ENCODE measurements at regions not wholly inside any gene's neighbourhood (a gene's known extent, or its start where the extent isn't known, plus 50 kb on each side); places are given as distances from the start of the nearest gene placed in this dataset.

DNA sequence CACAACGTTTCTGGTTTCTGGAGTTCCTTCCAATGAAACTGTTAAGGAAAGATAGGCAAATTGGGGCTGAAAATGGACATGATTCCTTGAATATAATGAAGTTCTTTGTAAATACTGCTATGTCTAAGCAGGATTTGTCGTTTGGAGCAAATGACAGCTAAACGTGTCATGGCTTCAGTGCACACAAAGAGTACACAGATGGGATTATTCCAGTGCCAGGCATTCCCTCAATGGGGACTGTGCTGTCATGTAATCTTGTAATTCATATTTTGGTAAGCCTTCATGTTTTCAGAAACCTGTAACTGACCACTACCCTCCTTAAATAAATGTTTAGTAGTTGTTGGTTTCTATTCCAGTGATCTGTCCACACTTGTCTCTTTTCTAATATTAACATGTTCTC, 404.7 kb upstream of the CDH7 start:
- DNase-seq (ENCODE audit: low read depth), result no peak
- H3K4me3 ChIP-seq (ENCODE audit: low read depth, low read length), result no peak overlapping the region

DNA sequence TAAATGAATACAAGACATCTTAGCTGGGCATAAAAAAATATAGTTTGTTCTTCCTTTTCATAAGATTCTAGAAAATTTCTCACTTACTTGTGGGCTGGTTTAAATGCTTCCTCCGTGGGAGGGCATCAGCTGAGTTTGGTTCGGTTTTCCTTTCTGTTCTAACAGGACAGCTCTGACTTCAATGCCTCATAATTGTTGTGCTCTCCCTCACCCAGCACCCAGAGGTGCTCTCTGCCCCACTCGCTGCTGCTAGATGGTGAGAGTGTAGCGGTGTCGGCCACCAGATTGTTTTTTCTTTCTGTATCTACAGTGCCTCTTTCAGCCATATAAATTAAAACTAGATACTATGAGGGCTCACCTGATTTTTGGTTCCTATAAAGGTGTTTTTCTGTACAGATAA, 407.2 kb upstream of the CDH7 start:
- DNase-seq (ENCODE audit: low read depth), result no peak
- no peak overlapping the region for H3K4me3 ChIP-seq (ENCODE audit: low read depth, low read length)

DNA sequence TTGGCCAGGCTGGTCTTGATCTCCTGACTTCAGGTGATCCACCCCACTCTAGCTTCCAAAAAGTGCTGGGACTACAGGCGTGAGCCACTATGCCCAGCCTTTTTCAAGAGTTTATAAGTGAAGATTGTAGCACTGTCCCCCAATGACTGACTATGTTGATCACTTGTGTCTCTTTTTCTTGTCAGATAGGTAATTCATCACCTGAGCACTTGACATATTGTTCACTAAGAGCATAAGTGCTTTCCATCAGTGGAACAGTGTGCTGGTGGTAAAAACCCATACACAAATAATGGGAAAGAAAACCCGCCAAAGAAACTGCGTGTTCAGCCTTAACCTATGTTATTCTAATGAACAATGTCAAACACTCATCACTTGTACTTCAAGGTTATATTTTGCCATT, 414.4 kb upstream of the CDH7 start:
- no peak for DNase-seq (ENCODE audit: low read depth)

DNA sequence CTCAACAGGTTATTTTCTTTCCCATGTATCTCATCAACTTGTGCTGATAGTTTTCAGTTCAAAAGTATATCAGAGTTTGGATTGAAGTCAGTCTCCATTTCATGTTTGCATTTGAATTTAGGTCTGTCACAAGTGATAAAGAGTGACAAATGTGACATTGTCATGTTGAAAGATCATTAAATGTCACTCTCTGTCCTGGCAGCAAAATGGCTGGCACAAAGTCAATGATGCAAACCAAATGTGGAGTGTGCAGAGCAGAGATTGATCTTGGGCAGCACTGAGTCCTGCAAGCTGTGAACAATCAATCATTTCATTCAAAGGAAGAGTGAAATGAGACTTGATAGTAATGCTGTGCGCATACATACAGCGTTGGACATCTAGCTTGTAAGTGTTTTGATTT, 421.8 kb upstream of the CDH7 start:
- no peak overlapping the region for H3K4me3 ChIP-seq (ENCODE audit: low read depth, low read length)
- DNase-seq (ENCODE audit: low read depth), result no peak

More for the DNA sequence above, 414.4 kb upstream of the CDH7 start:
- H3K4me3 ChIP-seq (ENCODE audit: low read depth, low read length), result no peak overlapping the region

DNA sequence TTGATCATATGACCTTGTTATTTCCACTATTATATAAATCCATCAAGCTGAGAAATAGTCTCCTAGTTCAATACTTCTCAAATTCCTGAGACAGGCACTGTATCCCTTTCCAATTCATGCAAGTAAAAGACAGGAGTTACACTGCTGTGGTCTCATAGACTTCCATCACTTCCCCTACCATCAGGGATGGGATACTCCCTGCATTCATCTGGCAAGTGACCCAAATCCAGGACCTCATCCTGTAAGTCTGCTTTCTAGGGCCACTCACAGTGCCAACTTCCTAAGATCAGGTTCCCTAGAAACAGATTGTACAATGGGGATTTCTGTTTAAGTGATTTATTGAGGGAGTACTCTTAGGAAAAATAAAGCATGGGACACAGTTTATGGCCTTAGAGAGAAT, 424.0 kb upstream of the CDH7 start:
- DNase-seq (ENCODE audit: low read depth), result no peak
- H3K4me3 ChIP-seq (ENCODE audit: low read depth, low read length), result no peak overlapping the region

DNA sequence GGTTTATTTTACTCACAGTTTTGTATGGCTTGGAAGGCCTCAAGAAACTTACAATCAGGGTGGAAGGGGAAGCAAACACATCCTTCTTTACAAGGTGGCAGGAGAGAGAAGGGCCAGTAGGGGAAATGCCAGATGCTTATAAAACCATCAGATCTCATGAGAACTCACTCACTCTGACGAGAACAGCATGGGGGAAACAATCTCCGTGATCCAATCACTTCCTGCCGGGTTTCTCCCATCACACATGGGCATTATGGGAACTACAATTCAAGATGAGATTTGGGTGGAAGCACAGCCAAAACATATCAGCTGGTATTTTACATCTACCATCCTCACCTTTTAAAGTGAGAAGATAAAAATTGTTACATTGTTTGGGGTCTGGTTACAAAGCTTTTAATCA, 427.9 kb upstream of the CDH7 start:
- no peak overlapping the region for H3K4me3 ChIP-seq (ENCODE audit: low read depth, low read length)
- DNase-seq (ENCODE audit: low read depth), result no peak

DNA sequence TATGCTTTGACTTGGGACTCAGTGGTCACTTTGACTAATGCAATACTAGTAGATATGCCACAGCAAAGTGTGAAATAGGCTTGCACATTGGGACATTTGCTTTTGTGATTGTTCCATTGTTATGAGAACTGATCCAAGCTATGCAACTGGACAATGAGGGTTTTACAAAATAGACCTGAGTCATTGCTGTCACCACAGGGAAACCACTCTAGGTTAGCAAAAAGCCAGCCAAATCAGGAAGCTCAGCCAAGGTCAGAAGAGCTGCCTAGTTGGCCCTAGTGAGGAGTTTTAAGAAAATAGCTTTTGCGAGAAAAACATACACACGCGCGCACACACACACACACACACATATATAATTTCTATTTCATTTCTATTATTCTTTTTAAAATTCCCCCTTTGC, 452.4 kb upstream of the CDH7 start:
- no peak for DNase-seq (ENCODE audit: low read depth)
- H3K4me3 ChIP-seq (ENCODE audit: low read depth, low read length), result no peak overlapping the region

DNA sequence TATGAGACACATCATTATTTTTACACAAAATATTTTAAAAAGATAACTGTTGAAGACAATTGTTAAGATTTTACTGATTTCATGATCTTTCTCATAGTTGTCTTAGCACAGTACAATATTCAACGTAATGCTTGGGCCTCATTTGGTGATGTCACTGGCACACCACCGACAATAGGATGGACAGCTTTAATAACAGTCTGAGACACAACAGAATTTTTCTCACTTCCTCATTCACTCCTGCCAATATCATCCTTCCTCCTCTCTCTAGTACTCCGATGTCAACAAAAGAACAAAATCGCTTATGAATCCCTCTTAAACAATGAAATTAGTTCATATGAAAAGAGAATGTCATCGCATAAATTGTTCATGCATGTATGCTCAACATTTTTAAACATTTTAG, 461.9 kb upstream of the CDH7 start:
- DNase-seq (ENCODE audit: low read depth), result no peak
- no peak overlapping the region for H3K4me3 ChIP-seq (ENCODE audit: low read depth, low read length)

DNA sequence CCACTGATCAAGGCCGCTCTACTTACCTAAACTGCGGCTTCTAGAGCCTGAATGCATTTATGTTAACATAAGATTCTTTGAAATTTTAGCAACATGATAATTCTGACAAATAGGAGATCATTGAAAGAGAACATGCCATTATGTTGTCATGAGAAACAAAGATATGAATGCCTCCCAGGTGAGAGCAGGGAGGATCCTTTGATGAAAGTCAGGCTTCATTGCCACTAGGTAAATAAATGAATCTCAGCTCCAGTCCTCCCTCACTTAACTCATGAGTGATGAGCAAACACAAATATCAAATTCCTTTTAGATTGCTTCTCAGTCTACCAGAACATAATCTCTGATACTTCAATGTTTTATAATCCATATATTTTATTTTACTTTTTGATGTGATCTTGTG, 463.2 kb upstream of the CDH7 start:
- no peak for DNase-seq (ENCODE audit: low read depth)
- no peak overlapping the region for H3K4me3 ChIP-seq (ENCODE audit: low read depth, low read length)

DNA sequence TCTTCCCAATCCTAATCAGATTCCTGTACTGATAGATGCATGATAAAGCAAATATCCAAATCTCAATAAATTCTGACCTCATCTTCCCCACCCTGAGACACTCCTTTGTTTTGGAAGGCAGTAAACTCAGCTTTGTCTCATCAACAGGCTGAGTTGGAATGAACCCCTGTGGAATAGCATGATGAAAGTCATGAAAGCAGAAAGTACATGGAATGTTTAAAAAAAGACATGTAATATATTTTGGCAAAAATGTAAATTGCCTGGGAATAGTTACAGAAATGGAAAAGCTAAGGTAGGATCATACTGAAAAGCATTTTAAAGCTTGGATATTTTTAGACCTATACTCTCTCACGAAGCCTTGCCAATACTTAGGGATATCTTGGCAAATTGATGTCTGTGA, 468.7 kb upstream of the CDH7 start:
- no peak for DNase-seq (ENCODE audit: low read depth)
- no peak overlapping the region for H3K4me3 ChIP-seq (ENCODE audit: low read depth, low read length)

DNA sequence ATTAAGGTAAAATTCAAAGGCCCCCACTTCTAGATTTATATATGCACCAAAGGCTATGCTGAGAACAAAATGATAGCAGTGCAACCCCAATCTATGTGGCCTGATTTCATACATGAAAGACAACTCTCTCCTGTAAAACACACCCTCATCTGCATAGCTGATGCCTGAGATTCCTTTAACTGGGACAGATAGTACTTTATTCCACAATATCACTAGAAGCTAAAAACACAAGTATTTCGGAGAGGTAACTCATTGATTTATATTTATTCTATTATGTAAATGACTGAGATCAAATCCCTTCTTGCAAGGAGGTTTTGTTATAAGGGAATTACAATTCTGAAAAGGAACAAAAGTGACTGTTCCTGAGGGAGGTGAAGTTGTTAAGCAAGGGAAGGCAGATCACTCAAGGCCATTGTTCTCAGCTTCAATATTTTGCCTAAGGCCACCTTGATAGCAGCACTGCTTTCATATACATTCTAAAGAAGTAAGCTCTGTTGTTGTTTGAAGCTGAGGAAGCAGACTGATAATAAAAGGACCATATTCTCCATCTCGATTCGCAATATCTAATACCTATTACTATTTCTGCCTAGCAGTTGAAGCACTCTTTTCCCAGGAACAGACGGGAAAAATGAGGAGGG, 471.0 kb upstream of the CDH7 start:
- no peak for DNase-seq (ENCODE audit: low read depth)
- no peak overlapping the region for H3K4me3 ChIP-seq (ENCODE audit: low read depth, low read length)

DNA sequence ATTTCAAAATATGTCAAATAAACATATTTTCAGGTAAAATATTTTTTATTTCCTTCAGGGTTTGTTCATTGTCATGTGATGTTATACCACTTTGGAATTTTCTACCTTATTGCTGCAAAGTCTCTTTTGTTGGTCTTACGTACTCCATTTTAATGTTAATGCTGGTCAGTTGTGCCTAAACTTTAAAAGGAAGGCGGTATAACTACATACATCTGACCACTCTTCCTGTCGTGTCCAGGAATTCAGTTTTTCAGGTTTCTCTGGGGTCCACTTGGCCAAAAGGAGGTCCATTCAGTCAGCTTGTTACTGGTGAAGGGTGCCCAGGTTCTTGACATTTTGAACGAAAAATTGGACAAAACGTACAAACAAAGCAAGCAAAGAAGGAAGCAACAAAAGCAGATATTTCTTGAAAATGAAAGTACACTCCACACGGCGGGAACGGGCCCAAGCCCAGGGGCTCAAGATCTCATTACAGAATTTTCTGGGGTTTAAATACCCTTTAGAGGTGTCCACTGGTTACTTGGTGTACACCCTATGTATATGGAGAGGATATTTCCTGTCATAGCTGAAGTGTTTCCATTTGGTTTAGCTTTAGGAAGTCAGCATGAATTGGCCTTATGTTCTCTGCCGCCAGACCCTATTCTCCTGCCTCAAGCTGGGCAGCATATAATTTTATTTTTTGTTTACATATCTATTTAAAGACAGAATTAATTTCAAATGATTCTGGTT, 471.7 kb upstream of the CDH7 start:
- H3K4me3 ChIP-seq (ENCODE audit: low read depth, low read length), result no peak overlapping the region
- no peak for DNase-seq (ENCODE audit: low read depth)

DNA sequence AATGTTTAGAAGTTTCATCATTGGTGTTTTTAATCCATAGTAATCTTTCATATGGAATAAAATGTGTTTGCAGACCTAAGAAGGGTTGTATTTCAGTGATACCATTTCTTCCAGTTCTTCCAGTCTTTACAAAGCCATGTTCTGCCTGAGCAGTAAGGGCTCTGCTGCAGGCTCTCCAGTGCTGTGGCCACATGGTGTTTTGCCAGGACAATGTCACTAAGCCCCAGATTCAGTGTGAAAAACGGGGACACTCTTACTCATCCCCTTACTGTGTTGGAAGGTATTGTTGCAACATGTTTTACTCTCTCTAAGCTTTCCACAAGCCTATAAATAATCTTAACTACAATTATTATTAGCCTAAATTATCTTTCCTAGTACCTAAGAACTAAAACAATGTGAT, 481.4 kb upstream of the CDH7 start:
- no peak for DNase-seq (ENCODE audit: low read depth)
- no peak overlapping the region for H3K4me3 ChIP-seq (ENCODE audit: low read depth, low read length)

DNA sequence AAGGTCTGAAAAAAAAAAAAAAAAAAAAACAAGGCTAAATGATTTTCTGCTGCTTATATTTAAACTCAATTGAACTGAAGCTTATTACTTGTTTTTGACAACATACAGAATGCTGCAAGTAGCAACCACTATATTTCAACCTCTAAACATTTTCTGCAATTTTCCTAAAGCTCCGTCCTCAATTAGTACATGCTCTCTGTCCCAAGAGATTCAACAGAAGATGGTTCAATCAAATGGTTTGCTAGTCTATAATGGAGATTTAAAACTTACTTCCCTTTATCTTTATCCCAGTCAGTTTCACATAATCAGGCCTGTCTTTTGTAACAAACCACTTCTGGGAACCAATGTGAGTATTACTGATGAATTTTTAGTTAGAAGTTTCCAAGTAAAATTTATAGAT, 485.1 kb upstream of the CDH7 start:
- no peak for DNase-seq (ENCODE audit: low read depth)
- no peak overlapping the region for H3K4me3 ChIP-seq (ENCODE audit: low read depth, low read length)

DNA sequence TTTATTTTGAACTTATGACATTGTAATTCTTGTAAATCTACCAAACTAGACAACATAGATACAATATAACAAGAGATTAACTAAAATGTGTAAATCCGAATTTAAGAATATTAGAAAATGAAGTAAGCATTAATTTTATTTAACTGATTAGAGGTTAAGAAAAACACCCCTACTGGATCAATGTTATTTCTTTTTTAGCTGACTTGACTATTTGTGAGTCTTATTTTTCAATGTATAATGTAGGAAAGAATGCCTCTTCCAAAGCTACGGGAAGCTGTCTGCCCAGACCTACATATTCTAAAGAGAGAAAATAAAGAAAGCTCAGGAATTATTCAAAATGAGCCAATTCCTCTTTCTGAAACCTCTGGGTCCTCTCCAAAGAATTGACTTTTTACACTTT, 490.8 kb upstream of the CDH7 start:
- no peak for DNase-seq (ENCODE audit: low read depth)
- H3K4me3 ChIP-seq (ENCODE audit: low read depth, low read length), result no peak overlapping the region

DNA sequence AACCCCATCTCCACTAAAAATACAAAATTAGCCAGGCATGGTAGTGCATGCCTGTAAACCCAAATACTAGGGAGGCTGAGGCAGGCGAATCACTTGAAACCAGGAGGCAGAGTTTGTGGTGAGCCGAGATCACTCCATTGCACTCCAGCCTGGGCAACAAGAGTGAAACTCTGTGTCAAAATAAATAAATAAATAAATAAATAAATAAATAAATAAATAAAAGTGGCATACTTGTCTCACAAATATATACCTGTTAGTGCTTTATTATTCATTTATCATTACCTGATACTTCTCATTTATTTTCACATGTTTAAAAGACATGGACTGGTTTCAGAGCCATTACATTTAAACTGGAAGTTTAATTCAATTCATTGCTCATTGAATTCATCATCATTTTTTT, 491.4 kb upstream of the CDH7 start:
- H3K4me3 ChIP-seq (ENCODE audit: low read depth, low read length), result no peak overlapping the region
- DNase-seq (ENCODE audit: low read depth), result no peak

DNA sequence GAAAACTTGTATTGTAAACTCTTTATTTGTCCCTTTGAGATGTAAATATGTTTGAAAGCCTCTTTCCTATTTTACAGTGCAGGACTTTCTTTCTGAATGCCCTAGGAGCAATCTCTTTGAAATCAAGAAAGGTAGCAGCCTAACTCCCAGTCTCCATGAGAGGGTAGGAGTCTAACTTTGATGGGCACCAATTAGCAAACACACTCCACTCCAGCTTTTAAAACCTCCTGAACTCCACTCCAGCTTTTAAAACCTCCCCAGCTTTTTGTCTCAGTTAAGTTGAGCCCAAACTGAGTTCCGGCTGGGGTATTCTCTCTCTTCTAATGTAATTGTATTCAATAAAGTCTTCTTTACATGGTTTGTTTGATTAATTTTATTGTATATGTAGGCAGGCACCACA, 493.7 kb upstream of the CDH7 start:
- no peak for DNase-seq (ENCODE audit: low read depth)
- no peak overlapping the region for H3K4me3 ChIP-seq (ENCODE audit: low read depth, low read length)

DNA sequence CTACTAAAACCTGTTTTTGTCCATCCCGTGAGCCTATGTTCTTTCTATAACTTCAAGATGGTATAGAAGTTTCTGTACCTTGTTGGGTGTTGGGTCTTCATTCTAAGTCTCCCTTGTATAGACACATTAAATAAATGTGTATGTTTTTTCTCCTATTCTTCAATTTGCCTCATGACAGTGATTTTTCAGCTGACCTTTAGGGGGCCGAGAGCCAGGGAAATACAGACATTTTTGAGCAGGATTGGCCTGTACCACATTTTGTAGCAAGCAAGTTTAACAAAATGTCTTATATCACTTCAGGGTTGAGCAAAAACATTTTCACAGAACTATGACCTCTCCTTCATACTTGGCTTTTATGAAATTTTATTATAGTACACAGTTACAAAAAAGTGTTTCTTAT, 495.4 kb upstream of the CDH7 start:
- no peak for DNase-seq (ENCODE audit: low read depth)

DNA sequence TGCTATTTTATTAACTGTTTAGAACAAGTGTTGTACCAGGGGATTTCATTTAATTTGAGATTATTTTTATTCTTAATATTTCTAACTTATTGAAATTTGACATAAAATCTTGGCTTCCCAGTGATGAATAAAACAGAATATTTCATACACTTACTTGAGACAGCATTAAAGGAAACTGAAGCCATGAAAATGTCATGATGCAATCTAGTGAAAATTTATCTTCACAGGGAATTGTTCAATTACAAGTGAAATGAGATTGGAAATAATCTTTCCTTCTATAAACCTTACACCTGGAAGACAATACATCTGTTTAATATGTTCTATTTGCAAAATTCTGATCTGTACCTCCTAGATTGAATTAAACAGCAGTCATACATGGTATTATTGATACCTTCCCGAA, 511.0 kb upstream of the CDH7 start:
- H3K4me3 ChIP-seq (ENCODE audit: low read depth, low read length), result no peak overlapping the region
- no peak for DNase-seq (ENCODE audit: low read depth)

More for the DNA sequence above, 495.4 kb upstream of the CDH7 start:
- H3K4me3 ChIP-seq (ENCODE audit: low read depth, low read length), result no peak overlapping the region

DNA sequence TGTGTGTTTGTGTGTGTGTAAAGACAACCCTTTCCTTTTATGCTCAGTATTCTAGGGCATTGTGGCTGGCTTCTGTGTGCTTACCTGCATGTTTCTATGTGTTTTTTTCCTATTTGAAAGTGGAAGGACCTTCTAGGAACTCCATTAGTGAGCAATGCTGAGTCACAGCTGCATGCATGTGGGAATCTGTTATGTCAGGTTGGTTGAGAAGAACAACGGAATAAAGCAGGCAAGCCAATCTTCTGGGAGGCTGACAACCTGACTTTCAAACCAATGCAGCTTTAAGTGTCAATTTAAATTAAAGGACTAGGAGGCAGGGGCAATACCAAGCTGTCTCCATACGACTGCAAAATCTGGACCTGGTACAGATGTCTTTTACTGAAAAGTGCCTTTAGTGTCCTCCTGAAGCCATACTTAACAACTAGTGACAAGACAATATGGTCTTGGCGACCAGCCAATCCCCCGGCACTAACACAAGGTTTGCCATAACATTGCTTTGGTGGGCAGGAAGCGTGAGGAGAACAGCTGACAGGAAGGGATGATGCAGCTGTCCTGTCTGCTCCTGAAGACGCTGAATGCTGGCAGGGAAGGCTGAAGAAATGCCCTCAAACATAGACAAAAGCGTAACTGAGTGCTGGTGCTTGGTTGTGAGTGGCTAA, 514.7 kb upstream of the CDH7 start:
- H3K4me3 ChIP-seq (ENCODE audit: low read depth, low read length), result no peak overlapping the region
- DNase-seq (ENCODE audit: low read depth), result peak; percentile 29

DNA sequence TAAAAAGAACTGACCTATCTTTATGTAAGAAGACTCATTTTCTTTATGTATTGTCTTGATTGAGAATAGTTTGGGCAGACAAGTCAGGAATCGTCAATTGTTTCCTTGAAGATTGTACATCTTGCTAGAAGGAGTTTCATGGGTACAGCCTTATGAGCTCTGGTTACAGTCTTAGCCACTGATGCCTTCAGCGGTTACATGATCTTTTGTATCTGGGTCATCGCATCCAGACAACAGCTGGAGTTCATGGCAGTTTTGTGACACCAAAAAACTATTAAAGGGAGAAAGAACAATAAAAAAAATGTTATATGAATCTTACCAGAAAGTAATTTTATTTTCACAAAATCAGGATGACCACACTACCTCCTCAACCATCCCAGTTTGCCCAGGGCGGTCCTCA, 520.5 kb upstream of the CDH7 start:
- no peak overlapping the region for H3K4me3 ChIP-seq (ENCODE audit: low read depth, low read length)
- DNase-seq (ENCODE audit: low read depth), result no peak

Data from skeletal muscle cell (primary cell).